Activated T-cell treated with anti-CD3 and anti-CD28 coated beads, Interleukin-2, amount 50 U/mL, for 4 hours (primary cell): ENCODE measurements at regions not wholly inside any gene's neighbourhood (a gene's known extent, or its start where the extent isn't known, plus 50 kb on each side); places are given as distances from the start of the nearest gene placed in this dataset.

Experiments
- ATAC-seq, 2 donors: fragments of 200-7000 bp; cut with Tn5 transposase; one replicate each; pipeline ENCODE4 v1.10.0; 2021
- DNase-seq: peaks from one replicate; pipeline ENCODE4 v3.0.0-alpha.2; 2020
- H3K27me3 Mint-ChIP-seq: one replicate; pipeline ENCODE4 v1.8.0; 2021; ENCODE audit warnings: low read depth, mixed read lengths
- H3K36me3 Mint-ChIP-seq: one replicate; pipeline ENCODE4 v1.8.0; 2022; ENCODE audit warnings: mixed read lengths; ENCODE audit not compliant: insufficient read depth
- H3K4me1 Mint-ChIP-seq: one replicate; pipeline ENCODE4 v1.8.0; 2021; ENCODE audit warnings: low read depth, mixed read lengths
- H3K4me3 Mint-ChIP-seq: one replicate; pipeline ENCODE4 v1.8.0; 2021; ENCODE audit warnings: mild to moderate bottlenecking, moderate library complexity, mixed read lengths
- H3K9me3 Mint-ChIP-seq: one replicate; pipeline ENCODE4 v1.8.0; 2021; ENCODE audit warnings: mixed read lengths

DNA sequence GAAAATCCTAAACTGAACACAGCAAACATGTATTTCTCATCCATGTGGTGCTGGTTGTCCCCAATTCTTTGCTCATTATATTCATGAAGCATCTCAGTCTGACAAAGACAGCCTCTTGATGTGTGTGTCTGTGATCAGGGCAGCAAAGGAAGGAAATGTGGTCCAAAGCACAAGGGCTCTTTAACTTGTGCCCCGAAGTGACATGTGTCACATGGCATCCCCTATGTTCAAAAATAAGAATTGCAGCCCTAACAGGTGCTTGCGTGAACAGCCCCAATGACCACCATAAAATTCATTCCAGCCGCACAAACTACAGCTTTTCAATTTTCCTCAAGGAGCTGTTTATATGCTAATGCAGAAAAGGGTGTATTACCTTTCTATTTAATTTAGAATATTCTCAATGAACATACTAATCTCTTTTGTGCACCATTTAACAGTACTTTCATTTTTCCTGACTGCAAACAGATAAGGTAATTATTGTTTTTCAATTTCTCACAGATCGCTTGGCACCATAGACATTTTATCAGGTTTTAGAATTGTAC lies 231.9 kb upstream of the CTSO start:
- ATAC-seq (no peak), DNase-seq (no peak)
- H3K4me3 Mint-ChIP-seq: no peak overlapping the region
- H3K36me3 Mint-ChIP-seq: no peaks in the 10 kb centered on the region
- H3K9me3 Mint-ChIP-seq: no peaks in the 10 kb centered on the region
- H3K4me1 Mint-ChIP-seq: no peaks in the 10 kb centered on the region
- H3K27me3 Mint-ChIP-seq: no peaks in the 10 kb centered on the region

DNA sequence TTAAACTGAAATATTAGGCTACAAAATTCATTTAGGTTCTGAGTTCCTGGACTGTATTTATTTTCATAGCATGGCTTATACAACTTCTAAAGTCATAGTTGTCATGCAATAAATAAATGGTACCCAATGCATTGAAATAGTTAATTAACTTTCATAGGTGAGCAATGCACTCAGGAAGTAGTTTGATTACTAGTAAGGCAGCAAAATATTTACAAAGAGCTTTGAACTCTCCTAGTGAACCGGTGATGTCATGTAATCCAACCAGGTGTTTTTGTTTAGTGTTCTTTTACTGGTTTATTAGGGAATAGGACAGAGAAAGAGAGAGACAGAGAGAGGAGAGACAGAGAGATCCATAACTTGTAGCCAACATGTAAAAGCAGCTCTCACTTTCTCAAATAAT lies 228.6 kb upstream of the CTSO start:
- no peak for DNase-seq
- no peaks in the 10 kb centered on the region for H3K27me3 Mint-ChIP-seq
- no peak overlapping the region for H3K4me3 Mint-ChIP-seq
- ATAC-seq: no peak
- H3K36me3 Mint-ChIP-seq: no peaks in the 10 kb centered on the region
- no peaks in the 10 kb centered on the region for H3K9me3 Mint-ChIP-seq
- H3K4me1 Mint-ChIP-seq: no peaks in the 10 kb centered on the region

DNA sequence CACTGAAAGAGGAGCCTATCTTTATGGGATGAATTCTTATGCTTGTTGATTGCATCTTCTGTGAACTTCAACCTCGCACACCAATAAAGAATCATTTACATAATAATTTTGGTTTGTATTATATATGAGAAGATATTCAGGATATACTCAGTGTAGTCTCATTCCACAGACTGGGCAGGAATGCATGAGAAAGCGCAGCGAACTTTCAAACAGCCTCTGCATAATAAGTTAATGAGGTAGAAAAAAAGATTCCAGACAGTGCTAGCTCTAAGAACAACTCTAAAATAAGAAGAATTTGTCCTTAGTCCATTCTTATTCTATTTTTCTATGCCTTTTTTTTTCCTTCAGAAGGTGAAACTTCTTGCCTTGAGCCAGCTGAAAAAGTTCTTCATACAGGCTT lies 224.3 kb upstream of the CTSO start:
- H3K27me3 Mint-ChIP-seq: no peaks in the 10 kb centered on the region
- no peaks in the 10 kb centered on the region for H3K4me1 Mint-ChIP-seq
- H3K9me3 Mint-ChIP-seq: no peaks in the 10 kb centered on the region
- H3K36me3 Mint-ChIP-seq: no peaks in the 10 kb centered on the region
- no peak overlapping the region for H3K4me3 Mint-ChIP-seq
- no peak for ATAC-seq
- no peak for DNase-seq

DNA sequence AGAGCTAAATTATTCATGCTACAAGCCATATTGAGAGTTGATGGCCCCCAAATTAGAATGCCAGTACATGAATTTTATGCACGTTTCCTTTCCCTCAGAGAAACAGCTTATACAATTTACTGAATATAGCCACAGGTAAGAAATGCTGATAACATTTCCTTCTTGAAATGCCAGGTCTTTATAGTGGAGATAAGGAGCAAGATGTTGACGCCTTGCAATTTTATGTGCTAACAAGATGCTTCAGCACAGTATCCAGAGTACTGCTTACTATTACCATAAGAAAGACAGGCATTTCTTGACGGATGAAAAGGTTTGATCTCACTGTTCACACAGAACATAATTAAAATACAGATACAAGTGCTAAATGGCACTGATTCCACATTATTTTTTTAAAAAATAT lies 223.2 kb upstream of the CTSO start:
- Mint-ChIP-seq H3K9me3 (no peaks in the 10 kb centered on the region), H3K27me3 (no peaks in the 10 kb centered on the region), H3K4me1 (no peaks in the 10 kb centered on the region), H3K4me3 (no peak overlapping the region), H3K36me3 (no peaks in the 10 kb centered on the region)
- DNase-seq (no peak), ATAC-seq (no peak)

DNA sequence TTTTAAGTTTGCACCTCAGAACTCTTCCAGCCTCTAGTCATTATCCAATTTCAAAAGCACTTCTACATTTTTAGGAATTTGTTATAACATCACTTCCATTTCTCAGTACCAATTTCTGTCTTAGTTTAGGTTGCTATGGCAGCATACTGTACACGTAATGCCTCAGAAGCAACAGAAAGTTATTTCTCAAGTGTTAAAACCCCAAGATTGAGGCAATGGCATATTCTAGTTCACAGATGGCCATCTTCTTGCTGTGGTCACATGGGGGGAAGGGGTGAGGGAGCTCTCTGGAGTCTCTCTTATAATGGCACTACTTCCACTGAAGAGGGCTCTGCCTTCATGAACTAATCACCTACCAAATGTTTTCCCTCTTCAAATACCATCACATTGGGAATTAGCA lies 220.3 kb upstream of the CTSO start:
- Mint-ChIP-seq H3K9me3 (no peaks in the 10 kb centered on the region), H3K4me1 (no peaks in the 10 kb centered on the region)

DNA sequence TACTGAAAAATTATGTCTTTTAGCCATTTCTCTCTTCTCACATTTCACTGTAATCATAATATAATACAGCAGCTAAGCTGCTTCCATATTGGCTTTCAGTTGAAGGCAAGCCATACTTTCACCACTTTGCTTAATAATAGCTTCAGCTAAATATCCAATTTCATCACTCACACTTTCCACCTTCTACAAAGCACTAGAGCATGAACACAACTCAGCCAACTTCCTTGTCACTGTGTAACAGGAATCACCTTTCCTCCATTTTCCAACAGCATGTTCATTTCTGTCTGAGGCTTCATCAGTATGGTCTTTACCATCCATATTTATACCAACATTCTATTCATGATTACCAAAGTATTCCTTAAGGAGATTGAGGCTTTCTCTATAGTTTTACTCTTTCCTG lies 219.8 kb upstream of the CTSO start:
- no peak for ATAC-seq
- Mint-ChIP-seq H3K4me1 (no peaks in the 10 kb centered on the region), H3K27me3 (no peaks in the 10 kb centered on the region), H3K9me3 (no peaks in the 10 kb centered on the region), H3K36me3 (no peaks in the 10 kb centered on the region), H3K4me3 (no peak overlapping the region)
- no peak for DNase-seq

More for the DNA sequence above, 220.3 kb upstream of the CTSO start:
- no peak for ATAC-seq
- Mint-ChIP-seq H3K27me3 (no peaks in the 10 kb centered on the region), H3K36me3 (no peaks in the 10 kb centered on the region), H3K4me3 (no peak overlapping the region)
- DNase-seq: no peak

DNA sequence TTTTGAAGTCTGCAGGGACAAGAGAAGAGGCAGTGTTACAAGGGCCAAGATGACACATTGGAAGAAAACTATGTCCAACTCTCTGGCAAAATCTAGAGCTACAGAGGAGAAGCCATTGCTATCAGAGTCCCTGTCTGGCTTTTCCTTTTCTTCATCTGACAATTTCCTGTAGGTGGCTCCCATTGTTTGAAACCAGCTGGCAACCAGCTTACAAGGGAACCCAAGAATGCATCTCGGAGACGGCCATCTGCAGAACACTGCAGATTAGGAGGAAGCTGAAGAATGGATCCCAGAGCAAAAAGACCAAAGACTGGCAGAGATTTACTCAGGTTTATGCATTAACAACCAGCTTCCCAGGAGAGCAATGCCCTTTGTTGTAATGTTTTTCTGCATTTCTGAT lies 216.2 kb upstream of the CTSO start:
- ATAC-seq (no peak), DNase-seq (no peak)
- H3K4me1 Mint-ChIP-seq: no peaks in the 10 kb centered on the region
- no peaks in the 10 kb centered on the region for H3K27me3 Mint-ChIP-seq
- H3K4me3 Mint-ChIP-seq: no peak overlapping the region
- H3K9me3 Mint-ChIP-seq: no peaks in the 10 kb centered on the region
- no peaks in the 10 kb centered on the region for H3K36me3 Mint-ChIP-seq

DNA sequence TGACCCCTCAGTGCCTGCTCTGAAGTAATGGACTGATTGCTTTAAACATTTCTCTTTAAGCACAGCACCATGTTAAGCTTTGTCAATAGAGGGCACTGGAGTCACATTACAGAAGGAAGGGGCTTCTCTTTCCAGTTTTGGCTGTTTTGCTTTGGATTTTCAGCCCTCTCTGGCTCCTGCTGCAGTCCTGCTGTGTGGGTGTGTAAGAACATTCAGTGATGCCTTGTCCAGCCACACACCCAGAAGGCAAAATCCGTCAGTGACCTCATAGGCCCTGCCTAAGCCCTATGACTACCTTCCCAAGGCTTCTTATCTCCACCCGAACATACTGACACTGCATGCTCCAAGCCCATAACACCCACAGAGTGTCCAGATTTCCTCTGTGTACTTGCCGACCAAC lies 215.3 kb upstream of the CTSO start:
- Mint-ChIP-seq H3K27me3 (no peaks in the 10 kb centered on the region), H3K9me3 (peaks cover 6% of the 10 kb centered on the region), H3K36me3 (no peaks in the 10 kb centered on the region), H3K4me1 (no peaks in the 10 kb centered on the region), H3K4me3 (no peak overlapping the region)
- DNase-seq: no peak
- ATAC-seq: no peak

DNA sequence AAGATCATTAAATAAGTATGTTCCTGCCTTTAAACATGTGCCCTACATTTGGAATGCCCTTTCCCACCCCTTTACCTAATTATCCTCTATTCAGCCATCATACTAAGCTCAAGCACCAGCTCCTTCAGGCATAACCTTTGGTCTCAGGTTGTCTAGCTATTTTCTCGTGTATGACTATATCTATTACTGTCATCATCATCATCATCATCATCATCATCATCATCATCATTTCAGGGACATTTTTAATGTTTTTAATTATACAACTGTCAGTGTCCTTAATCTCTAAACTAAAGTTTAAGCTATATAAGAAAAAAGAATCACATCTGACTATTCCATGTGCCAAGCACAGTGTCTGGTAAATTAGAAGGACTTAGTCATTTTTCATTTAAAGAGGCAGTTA lies 214.6 kb upstream of the CTSO start:
- ATAC-seq (no peak), DNase-seq (no peak)
- Mint-ChIP-seq H3K27me3 (no peaks in the 10 kb centered on the region), H3K9me3 (peaks cover 6% of the 10 kb centered on the region), H3K4me3 (no peak overlapping the region), H3K4me1 (no peaks in the 10 kb centered on the region), H3K36me3 (no peaks in the 10 kb centered on the region)

DNA sequence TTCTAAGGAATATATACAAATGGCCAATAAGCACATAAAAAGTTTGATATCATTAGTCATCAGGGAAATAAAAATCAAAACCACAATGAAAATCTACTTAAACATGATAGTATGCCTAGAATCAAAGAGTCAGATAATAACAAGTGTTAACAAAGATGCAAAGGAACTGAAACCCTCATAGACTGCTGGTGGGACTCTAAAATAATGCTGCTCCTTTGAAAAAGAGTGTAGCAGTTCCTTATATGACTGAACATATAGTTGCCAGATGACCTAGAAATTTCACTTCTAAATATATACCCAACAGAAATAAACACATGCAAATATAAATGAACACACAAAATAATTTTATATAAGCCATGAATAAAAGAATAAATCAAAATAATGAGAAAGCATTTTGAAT lies 205.1 kb upstream of the CTSO start:
- Mint-ChIP-seq H3K27me3 (no peaks in the 10 kb centered on the region), H3K9me3 (no peaks in the 10 kb centered on the region), H3K36me3 (no peaks in the 10 kb centered on the region), H3K4me3 (no peak overlapping the region), H3K4me1 (no peaks in the 10 kb centered on the region)
- ATAC-seq (no peak), DNase-seq (no peak)

DNA sequence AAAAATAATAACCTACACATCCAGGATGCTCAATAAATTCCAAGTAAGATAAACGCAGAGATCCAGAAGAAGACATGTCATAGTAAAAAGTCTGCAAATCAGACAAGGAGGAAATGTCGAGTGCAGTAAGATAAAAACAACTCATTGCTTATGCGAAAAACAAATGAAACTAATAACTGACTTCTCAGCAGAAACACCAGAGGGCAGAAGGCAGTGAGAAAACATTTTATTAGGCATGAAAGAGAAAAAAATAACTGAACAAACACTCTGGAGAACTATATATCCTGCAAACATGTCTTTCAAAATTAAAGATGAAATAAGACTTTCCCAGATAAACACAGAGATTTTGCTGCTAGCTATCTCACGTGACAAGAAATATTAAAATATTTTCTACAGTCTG lies 201.3 kb upstream of the CTSO start:
- Mint-ChIP-seq H3K4me1 (no peaks in the 10 kb centered on the region), H3K4me3 (no peak overlapping the region), H3K36me3 (no peaks in the 10 kb centered on the region), H3K27me3 (no peaks in the 10 kb centered on the region), H3K9me3 (no peaks in the 10 kb centered on the region)
- no peak for DNase-seq
- no peak for ATAC-seq

DNA sequence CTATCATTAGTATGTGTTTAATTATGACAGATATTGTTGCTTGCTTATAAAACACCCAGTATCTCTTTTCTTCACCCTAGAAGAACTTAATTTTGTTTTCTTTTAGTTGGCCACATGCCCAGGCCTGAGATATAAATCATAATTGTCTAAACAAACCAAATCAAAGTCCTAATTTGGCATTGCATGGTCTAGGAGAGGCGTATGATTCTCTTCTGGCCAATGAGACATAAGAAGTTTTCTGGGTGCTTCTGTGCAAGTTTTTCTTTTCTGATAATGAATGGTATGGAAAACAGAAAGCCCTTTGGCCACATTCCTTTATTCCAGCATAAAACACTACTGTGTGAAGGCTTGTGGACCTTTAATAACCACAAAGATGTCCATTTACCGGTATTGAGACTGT lies 192.9 kb upstream of the CTSO start:
- Mint-ChIP-seq H3K9me3 (no peaks in the 10 kb centered on the region), H3K36me3 (no peaks in the 10 kb centered on the region), H3K27me3 (no peaks in the 10 kb centered on the region), H3K4me1 (no peaks in the 10 kb centered on the region), H3K4me3 (no peak overlapping the region)
- DNase-seq: no peak
- no peak for ATAC-seq

DNA sequence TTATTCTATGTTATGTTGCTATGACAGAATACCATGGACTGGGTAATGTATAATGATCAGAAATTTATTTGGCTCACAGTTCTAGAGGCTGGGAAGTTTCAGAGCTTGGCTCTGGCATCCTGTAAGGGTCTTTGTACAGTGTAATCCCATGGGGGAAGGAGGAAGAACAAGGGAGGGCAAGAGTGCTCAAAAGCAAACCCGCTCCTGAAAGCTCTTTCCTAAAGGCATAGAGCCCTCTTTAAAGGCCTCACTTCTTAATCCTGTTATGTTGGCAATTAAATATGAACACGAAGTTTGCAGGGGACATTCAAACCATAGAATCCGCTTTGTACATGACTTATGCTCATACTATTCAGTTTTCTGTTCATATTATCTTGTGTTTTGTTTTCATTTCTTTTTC lies 191.3 kb upstream of the CTSO start:
- no peak for ATAC-seq
- Mint-ChIP-seq H3K4me1 (no peaks in the 10 kb centered on the region), H3K27me3 (no peaks in the 10 kb centered on the region), H3K36me3 (no peaks in the 10 kb centered on the region), H3K9me3 (no peaks in the 10 kb centered on the region), H3K4me3 (no peak overlapping the region)
- DNase-seq: no peak

DNA sequence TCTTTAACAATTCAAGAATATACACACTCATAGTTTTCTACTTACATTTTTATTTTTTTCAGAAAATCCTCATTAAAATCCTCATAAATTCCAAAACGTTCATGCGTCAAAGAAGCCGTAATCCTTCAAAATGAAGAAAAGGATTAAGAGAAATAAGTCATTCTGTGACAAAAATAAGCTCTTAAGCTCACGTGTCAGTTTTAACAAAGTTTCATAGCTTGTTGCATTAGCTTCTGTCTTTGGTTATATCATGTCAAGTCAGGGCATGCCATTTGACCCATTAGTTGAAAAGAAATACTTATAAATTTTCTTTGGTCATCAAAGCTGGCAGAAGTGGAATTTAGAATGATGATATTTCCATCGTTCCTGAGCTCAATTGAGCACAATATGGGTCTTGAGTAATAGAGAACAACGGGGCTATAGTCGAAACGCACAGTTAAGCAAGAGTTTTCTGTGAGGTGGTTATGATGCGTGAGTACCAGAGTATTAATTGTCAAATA lies 185.2 kb upstream of the CTSO start:
- DNase-seq (no peak), ATAC-seq (no peak)
- Mint-ChIP-seq H3K9me3 (no peaks in the 10 kb centered on the region), H3K4me1 (no peaks in the 10 kb centered on the region), H3K36me3 (no peaks in the 10 kb centered on the region), H3K4me3 (no peak overlapping the region), H3K27me3 (no peaks in the 10 kb centered on the region)

DNA sequence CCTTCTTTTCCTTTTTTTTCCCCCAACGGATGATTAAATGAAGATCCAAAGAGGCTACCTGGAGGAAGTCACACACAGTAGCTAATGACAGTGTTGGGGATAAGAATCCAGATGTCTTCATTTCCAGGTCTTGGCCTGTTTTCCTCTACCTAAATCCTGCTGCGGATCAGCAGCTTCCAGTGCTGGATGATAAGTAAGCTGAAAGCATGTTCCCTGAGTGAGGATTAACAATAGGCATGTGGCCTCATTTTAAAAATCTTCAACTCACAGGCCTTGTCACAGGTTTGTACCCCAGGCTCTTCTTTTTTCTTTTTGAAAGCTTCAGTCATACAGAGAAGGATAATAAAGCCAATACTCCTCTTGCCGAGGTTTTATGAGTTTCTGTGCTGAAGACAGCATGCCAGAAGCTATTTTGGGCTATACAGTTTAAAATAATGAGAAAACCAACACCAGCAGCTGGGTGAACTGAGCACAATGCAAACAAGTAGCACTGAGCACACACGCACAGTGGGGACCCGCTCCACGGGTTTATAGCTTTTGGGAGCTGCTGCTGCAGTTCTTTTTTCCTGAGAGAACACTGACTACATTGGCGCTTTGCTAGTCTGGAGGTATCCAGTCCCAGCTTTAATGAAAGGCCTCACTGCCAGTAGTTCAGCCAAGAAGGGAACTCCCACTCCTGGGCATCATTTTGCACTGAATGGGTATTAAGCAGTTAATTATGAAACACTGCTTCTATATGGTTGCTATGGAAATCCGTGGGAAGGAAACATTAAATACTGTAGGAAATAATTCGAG lies 184.2 kb upstream of the CTSO start:
- Mint-ChIP-seq H3K36me3 (no peaks in the 10 kb centered on the region), H3K4me1 (no peaks in the 10 kb centered on the region), H3K4me3 (no peak overlapping the region), H3K27me3 (no peaks in the 10 kb centered on the region), H3K9me3 (no peaks in the 10 kb centered on the region)
- no peak for ATAC-seq
- no peak for DNase-seq
